Liver (tissue), 3 donors: ENCODE measurements at regions not wholly inside any gene's neighbourhood (a gene's known extent, or its start where the extent isn't known, plus 50 kb on each side); places are given as distances from the start of the nearest gene placed in this dataset.

Source experiments
- JUND ChIP-seq, 2 donors: IDR thresholded peaks; 2 replicates each; pipeline ENCODE4 v1.6.1; 2016; ENCODE audit warnings: antibody characterized with exemption in 2 of 2
- RAD21 ChIP-seq, 2 donors: IDR thresholded peaks; 2 replicates each; pipeline ENCODE4 v1.6.1; 2016; ENCODE audit warnings: antibody characterized with exemption in 2 of 2, mild to moderate bottlenecking in 2 of 2
- SP1 ChIP-seq: IDR thresholded peaks from 2 replicates; pipeline ENCODE4 v1.6.1; 2018; ENCODE audit warnings: antibody characterized with exemption, mild to moderate bottlenecking
- TF ChIP-seq, protein P1 (sequence below): fragments of 150-350 bp; IDR thresholded peaks from 2 replicates; pipeline ENCODE4 v1.5.1; 2017; ENCODE audit warnings: improper control_type of control experiment, low read depth, low read length; ENCODE audit not compliant: missing input control
- TF ChIP-seq, protein P2 (sequence below): IDR thresholded peaks from 2 replicates; pipeline ENCODE4 v1.6.1; 2016; ENCODE audit warnings: antibody characterized with exemption, mild to moderate bottlenecking
- donor health status: healthy.
- donor health status: healthy.

DNA sequence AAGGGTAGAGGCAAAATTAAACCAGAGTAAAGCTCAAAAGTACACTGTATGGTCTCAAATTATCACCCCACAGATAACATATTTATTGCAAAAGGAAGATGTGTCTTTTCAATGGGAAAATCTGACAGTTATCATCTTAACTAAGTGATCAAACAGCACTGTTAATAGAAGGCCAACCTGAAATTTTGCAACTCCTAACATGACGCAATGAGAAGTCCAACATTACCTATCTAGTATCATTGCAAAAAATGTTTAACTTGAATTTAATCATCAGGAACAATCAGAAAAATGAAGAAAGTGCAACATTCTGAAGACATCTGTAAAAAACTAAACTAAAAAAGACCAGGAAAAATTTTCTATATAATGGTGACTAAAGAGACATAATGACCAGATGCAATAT is 156.7 kb upstream of the POGK start:
- TF ChIP-seq, protein P1, sequence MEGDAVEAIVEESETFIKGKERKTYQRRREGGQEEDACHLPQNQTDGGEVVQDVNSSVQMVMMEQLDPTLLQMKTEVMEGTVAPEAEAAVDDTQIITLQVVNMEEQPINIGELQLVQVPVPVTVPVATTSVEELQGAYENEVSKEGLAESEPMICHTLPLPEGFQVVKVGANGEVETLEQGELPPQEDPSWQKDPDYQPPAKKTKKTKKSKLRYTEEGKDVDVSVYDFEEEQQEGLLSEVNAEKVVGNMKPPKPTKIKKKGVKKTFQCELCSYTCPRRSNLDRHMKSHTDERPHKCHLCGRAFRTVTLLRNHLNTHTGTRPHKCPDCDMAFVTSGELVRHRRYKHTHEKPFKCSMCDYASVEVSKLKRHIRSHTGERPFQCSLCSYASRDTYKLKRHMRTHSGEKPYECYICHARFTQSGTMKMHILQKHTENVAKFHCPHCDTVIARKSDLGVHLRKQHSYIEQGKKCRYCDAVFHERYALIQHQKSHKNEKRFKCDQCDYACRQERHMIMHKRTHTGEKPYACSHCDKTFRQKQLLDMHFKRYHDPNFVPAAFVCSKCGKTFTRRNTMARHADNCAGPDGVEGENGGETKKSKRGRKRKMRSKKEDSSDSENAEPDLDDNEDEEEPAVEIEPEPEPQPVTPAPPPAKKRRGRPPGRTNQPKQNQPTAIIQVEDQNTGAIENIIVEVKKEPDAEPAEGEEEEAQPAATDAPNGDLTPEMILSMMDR: no peak
- TF ChIP-seq, protein P2, sequence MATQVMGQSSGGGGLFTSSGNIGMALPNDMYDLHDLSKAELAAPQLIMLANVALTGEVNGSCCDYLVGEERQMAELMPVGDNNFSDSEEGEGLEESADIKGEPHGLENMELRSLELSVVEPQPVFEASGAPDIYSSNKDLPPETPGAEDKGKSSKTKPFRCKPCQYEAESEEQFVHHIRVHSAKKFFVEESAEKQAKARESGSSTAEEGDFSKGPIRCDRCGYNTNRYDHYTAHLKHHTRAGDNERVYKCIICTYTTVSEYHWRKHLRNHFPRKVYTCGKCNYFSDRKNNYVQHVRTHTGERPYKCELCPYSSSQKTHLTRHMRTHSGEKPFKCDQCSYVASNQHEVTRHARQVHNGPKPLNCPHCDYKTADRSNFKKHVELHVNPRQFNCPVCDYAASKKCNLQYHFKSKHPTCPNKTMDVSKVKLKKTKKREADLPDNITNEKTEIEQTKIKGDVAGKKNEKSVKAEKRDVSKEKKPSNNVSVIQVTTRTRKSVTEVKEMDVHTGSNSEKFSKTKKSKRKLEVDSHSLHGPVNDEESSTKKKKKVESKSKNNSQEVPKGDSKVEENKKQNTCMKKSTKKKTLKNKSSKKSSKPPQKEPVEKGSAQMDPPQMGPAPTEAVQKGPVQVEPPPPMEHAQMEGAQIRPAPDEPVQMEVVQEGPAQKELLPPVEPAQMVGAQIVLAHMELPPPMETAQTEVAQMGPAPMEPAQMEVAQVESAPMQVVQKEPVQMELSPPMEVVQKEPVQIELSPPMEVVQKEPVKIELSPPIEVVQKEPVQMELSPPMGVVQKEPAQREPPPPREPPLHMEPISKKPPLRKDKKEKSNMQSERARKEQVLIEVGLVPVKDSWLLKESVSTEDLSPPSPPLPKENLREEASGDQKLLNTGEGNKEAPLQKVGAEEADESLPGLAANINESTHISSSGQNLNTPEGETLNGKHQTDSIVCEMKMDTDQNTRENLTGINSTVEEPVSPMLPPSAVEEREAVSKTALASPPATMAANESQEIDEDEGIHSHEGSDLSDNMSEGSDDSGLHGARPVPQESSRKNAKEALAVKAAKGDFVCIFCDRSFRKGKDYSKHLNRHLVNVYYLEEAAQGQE: no peak
- TF ChIP-seq RAD21 (IDR thresholded peaks at IDR 0.05): no peak
- TF ChIP-seq JUND (IDR thresholded peaks at IDR 0.05): no peak
- no peak for TF ChIP-seq SP1
